Neural progenitor cell (in vitro differentiated cells): ENCODE measurements at regions not wholly inside any gene's neighbourhood (a gene's known extent, or its start where the extent isn't known, plus 50 kb on each side); places are given as distances from the start of the nearest gene placed in this dataset.

ENCODE experiments used
- DNase-seq: peaks from one replicate; pipeline ENCODE4 v3.0.0-alpha.2; 2016; ENCODE audit warnings: low spot score
- H2AFZ ChIP-seq: fragments of 200-600 bp; sonication (generic); replicated peaks from 2 replicates; pipeline ENCODE4 v1.6.1; 2016; ENCODE audit warnings: antibody characterized with exemption
- H3F3A ChIP-seq: fragments of 200-600 bp; sonication (generic); 2 replicates; pipeline ENCODE4 v1.6.1; 2016; ENCODE audit warnings: antibody characterized with exemption, low read depth
- H3K27ac ChIP-seq: fragments of 200-600 bp; sonication (generic); 2 replicates; pipeline ENCODE4 v1.5.1; 2016; ENCODE audit warnings: mild to moderate bottlenecking
- H3K27me3 ChIP-seq: fragments of 200-600 bp; sonication (generic); 2 replicates; pipeline ENCODE4 v1.6.1; 2016; ENCODE audit warnings: mild to moderate bottlenecking, moderate library complexity
- H3K36me3 ChIP-seq: fragments of 200-600 bp; sonication (generic); 2 replicates; pipeline ENCODE4 v1.5.1; 2016
- H3K4me1 ChIP-seq: fragments of 200-600 bp; sonication (generic); 2 replicates; pipeline ENCODE4 v1.6.1; 2016; ENCODE audit warnings: mixed run types
- H3K4me2 ChIP-seq: fragments of 200-600 bp; sonication (generic); 2 replicates; pipeline ENCODE4 v1.6.1; 2016
- H3K4me3 ChIP-seq: fragments of 200-600 bp; sonication (generic); 2 replicates; pipeline ENCODE4 v1.5.1; 2016
- H3K79me2 ChIP-seq: fragments of 200-600 bp; sonication (generic); 2 replicates; pipeline ENCODE4 v1.6.1; 2016; ENCODE audit warnings: low read depth
- H3K9ac ChIP-seq: fragments of 200-600 bp; sonication (generic); 2 replicates; pipeline ENCODE4 v1.6.1; 2016
- H3K9me3 ChIP-seq: fragments of 200-600 bp; sonication (generic); 2 replicates; pipeline ENCODE4 v1.5.1; 2016; ENCODE audit warnings: low read depth
- H4K20me1 ChIP-seq: fragments of 200-600 bp; sonication (generic); 2 replicates; pipeline ENCODE4 v1.6.1; 2016; ENCODE audit warnings: low read depth
- H3K27ac Mint-ChIP-seq: 3 replicates; pipeline ENCODE4 v1.8.0; 2021; ENCODE audit warnings: mixed read lengths
- H3K27me3 Mint-ChIP-seq: 2 replicates; pipeline ENCODE4 v1.8.0; 2022; ENCODE audit warnings: low read depth, mild to moderate bottlenecking, inconsistent platforms, moderate library complexity, mixed read lengths; ENCODE audit not compliant: insufficient read depth
- H3K36me3 Mint-ChIP-seq: 3 replicates; pipeline ENCODE4 v1.8.0; 2021; ENCODE audit warnings: mixed read lengths
- H3K4me1 Mint-ChIP-seq: 3 replicates; pipeline ENCODE4 v1.8.0; 2021; ENCODE audit warnings: mixed read lengths
- H3K4me3 Mint-ChIP-seq: 3 replicates; pipeline ENCODE4 v1.8.0; 2021; ENCODE audit warnings: mild to moderate bottlenecking, moderate library complexity, mixed read lengths
- H3K9me3 Mint-ChIP-seq: 3 replicates; pipeline ENCODE4 v1.8.0; 2020; ENCODE audit warnings: mixed read lengths
- CTCF ChIP-seq: fragments of 200-600 bp; sonication (generic); IDR thresholded peaks from 2 replicates; pipeline ENCODE4 v1.5.1; 2017; ENCODE audit warnings: antibody characterized with exemption, mild to moderate bottlenecking
- EZH2 ChIP-seq: fragments of 200-600 bp; sonication (generic); IDR thresholded peaks from 2 replicates; pipeline ENCODE4 v1.6.1; 2017; ENCODE audit warnings: antibody characterized with exemption, mild to moderate bottlenecking, moderate library complexity
- EZH2phosphoT487 ChIP-seq: fragments of 200-600 bp; sonication (generic); IDR thresholded peaks from 2 replicates; pipeline ENCODE4 v1.6.1; 2017; ENCODE audit warnings: antibody characterized with exemption

- Histone ChIP-seq H3F3A (no peaks in the 10 kb centered on the region), H3K36me3 (no peaks in the 10 kb centered on the region), H3K4me2 (no peak overlapping the region), H2AFZ (no peak overlapping the region), H3K27ac (no peak overlapping the region), H3K9ac (no peak overlapping the region), H3K79me2 (no peaks in the 10 kb centered on the region), H3K27me3 (no peaks in the 10 kb centered on the region), H3K4me1 (no peaks in the 10 kb centered on the region), H3K9me3 (no peaks in the 10 kb centered on the region), H4K20me1 (no peaks in the 10 kb centered on the region), H3K4me3 (no peak overlapping the region)
- no peak for TF ChIP-seq CTCF
- TF ChIP-seq EZH2phosphoT487: no peak
- TF ChIP-seq EZH2: no peak
- Mint-ChIP-seq H3K4me3 (no peak overlapping the region), H3K27me3 (no peaks in the 10 kb centered on the region), H3K27ac (no peak overlapping the region), H3K4me1 (peaks cover 3% of the 10 kb centered on the region), H3K36me3 (no peaks in the 10 kb centered on the region), H3K9me3 (no peaks in the 10 kb centered on the region)
- DNase-seq: no peak
These were observed 464.6 kb downstream of the POM121L12 start for GRCh38 chr7:53500076-53500475.

GRCh38 chr7:53504914-53505313, 469.5 kb downstream of the POM121L12 start:
- Histone ChIP-seq H3K9ac (no peak overlapping the region), H3F3A (no peaks in the 10 kb centered on the region), H3K27ac (no peak overlapping the region), H4K20me1 (no peaks in the 10 kb centered on the region), H3K79me2 (no peaks in the 10 kb centered on the region), H3K4me2 (no peak overlapping the region), H2AFZ (no peak overlapping the region), H3K9me3 (no peaks in the 10 kb centered on the region), H3K4me3 (no peak overlapping the region), H3K36me3 (no peaks in the 10 kb centered on the region), H3K4me1 (no peaks in the 10 kb centered on the region), H3K27me3 (no peaks in the 10 kb centered on the region)
- no peak overlapping the region for H3K27ac Mint-ChIP-seq
- TF ChIP-seq EZH2 (no peak), CTCF (no peak), EZH2phosphoT487 (no peak)
- H3K4me1 Mint-ChIP-seq: peaks cover 3% of the 10 kb centered on the region
- no peaks in the 10 kb centered on the region for H3K9me3 Mint-ChIP-seq
- no peaks in the 10 kb centered on the region for H3K36me3 Mint-ChIP-seq
- DNase-seq: no peak
- H3K4me3 Mint-ChIP-seq: no peak overlapping the region
- H3K27me3 Mint-ChIP-seq: no peaks in the 10 kb centered on the region

GRCh38 chr7:53518319-53518718, 482.9 kb downstream of the POM121L12 start:
- no peak overlapping the region for H3K4me3 ChIP-seq
- H3F3A ChIP-seq: no peaks in the 10 kb centered on the region
- H3K27ac ChIP-seq: no peak overlapping the region
- no peak overlapping the region for H3K4me3 Mint-ChIP-seq
- no peaks in the 10 kb centered on the region for H4K20me1 ChIP-seq
- H3K36me3 Mint-ChIP-seq: no peaks in the 10 kb centered on the region
- H3K36me3 ChIP-seq: no peaks in the 10 kb centered on the region
- no peak overlapping the region for H2AFZ ChIP-seq
- H3K4me1 ChIP-seq: no peaks in the 10 kb centered on the region
- no peak overlapping the region for H3K4me2 ChIP-seq
- H3K27me3 ChIP-seq: no peaks in the 10 kb centered on the region
- no peak overlapping the region for H3K27ac Mint-ChIP-seq
- no peak for DNase-seq
- no peaks in the 10 kb centered on the region for H3K79me2 ChIP-seq
- TF ChIP-seq EZH2 (no peak), EZH2phosphoT487 (no peak), CTCF (no peak)
- H3K9me3 ChIP-seq: no peaks in the 10 kb centered on the region
- no peaks in the 10 kb centered on the region for H3K27me3 Mint-ChIP-seq
- no peaks in the 10 kb centered on the region for H3K4me1 Mint-ChIP-seq
- no peak overlapping the region for H3K9ac ChIP-seq
- H3K9me3 Mint-ChIP-seq: no peaks in the 10 kb centered on the region

GRCh38 chr7:53520841-53521240, 485.4 kb downstream of the POM121L12 start:
- no peaks in the 10 kb centered on the region for H3K27me3 Mint-ChIP-seq
- no peak overlapping the region for H2AFZ ChIP-seq
- H3K9me3 ChIP-seq: no peaks in the 10 kb centered on the region
- H3K27ac Mint-ChIP-seq: no peak overlapping the region
- no peak for TF ChIP-seq EZH2
- TF ChIP-seq CTCF: no peak
- no peak for TF ChIP-seq EZH2phosphoT487
- H3K4me2 ChIP-seq: no peak overlapping the region
- H3K27me3 ChIP-seq: no peaks in the 10 kb centered on the region
- H3K9me3 Mint-ChIP-seq: no peaks in the 10 kb centered on the region
- no peak overlapping the region for H3K4me3 Mint-ChIP-seq
- H3K4me3 ChIP-seq: no peak overlapping the region
- DNase-seq: no peak
- no peaks in the 10 kb centered on the region for H3F3A ChIP-seq
- H3K79me2 ChIP-seq: no peaks in the 10 kb centered on the region
- H3K36me3 Mint-ChIP-seq: no peaks in the 10 kb centered on the region
- H3K27ac ChIP-seq: no peak overlapping the region
- H3K9ac ChIP-seq: no peak overlapping the region
- no peaks in the 10 kb centered on the region for H3K4me1 ChIP-seq
- no peaks in the 10 kb centered on the region for H3K4me1 Mint-ChIP-seq
- H3K36me3 ChIP-seq: no peaks in the 10 kb centered on the region
- no peaks in the 10 kb centered on the region for H4K20me1 ChIP-seq
